Choroid plexus epithelial cell (primary cell): ENCODE measurements at regions not wholly inside any gene's neighbourhood (a gene's known extent, or its start where the extent isn't known, plus 50 kb on each side); places are given as distances from the start of the nearest gene placed in this dataset.
A peak's percentile ranks its signal among the peaks of the same experiment; 100 is the strongest.

Experiments
- DNase-seq: peaks from one replicate; pipeline ENCODE4 v3.0.0-alpha.2; 2010; ENCODE audit warnings: low read depth
- H3K4me3 ChIP-seq: 2 replicates; pipeline ENCODE4 v1.5.1; 2011; ENCODE audit warnings: low read depth, mild to moderate bottlenecking, control low read depth, low read length, moderate library complexity
- CTCF ChIP-seq: conservative IDR thresholded peaks from 2 replicates; pipeline ENCODE4 v1.5.1; 2011; ENCODE audit warnings: low read depth, mild to moderate bottlenecking, control low read depth, inconsistent platforms, low read length, moderate library complexity

GRCh38 chr9:1870915-1871314 lies 144.2 kb upstream of the SMARCA2 start:
- no peak overlapping the region for H3K4me3 ChIP-seq
- DNase-seq, result no peak
- no peak for TF ChIP-seq CTCF

GRCh38 chr9:1871626-1872419 lies 143.3 kb upstream of the SMARCA2 start:
- DNase-seq, result peak; percentile 5
- no peak for TF ChIP-seq CTCF
- no peak overlapping the region for H3K4me3 ChIP-seq

GRCh38 chr9:1875251-1875851 lies 139.8 kb upstream of the SMARCA2 start:
- no peak overlapping the region for H3K4me3 ChIP-seq
- TF ChIP-seq CTCF, result no peak
- no peak for DNase-seq

- DNase-seq, result no peak
- no peak for TF ChIP-seq CTCF
Observed at GRCh38 chr9:1875921-1876448, 139.2 kb upstream of the SMARCA2 start.

GRCh38 chr9:1876891-1877496 lies 138.2 kb upstream of the SMARCA2 start:
- no peak for TF ChIP-seq CTCF
- H3K4me3 ChIP-seq, result no peak overlapping the region
- no peak for DNase-seq

More at GRCh38 chr9:1875921-1876448, 139.2 kb upstream of the SMARCA2 start:
- H3K4me3 ChIP-seq, result no peak overlapping the region

- no peak overlapping the region for H3K4me3 ChIP-seq
- DNase-seq, result no peak
- TF ChIP-seq CTCF, result no peak
Observed at GRCh38 chr9:1877951-1878350, 137.2 kb upstream of the SMARCA2 start.
